GM20000 (cell line): ENCODE measurements at regions not wholly inside any gene's neighbourhood (a gene's known extent, or its start where the extent isn't known, plus 50 kb on each side); places are given as distances from the start of the nearest gene placed in this dataset.
"Not testable (repeated sequence)": the region's sequence is repeated elsewhere in the genome, so short reads cannot be mapped to it uniquely, and the experiment has no call there.

Source experiments
- DNase-seq: peaks from one replicate; pipeline ENCODE4 v3.0.0; 2012; ENCODE audit warnings: low spot score
- CTCF ChIP-seq: IDR thresholded peaks from 2 replicates; pipeline ENCODE4 v1.5.1; 2012; ENCODE audit warnings: mild to moderate bottlenecking, control low read depth; ENCODE audit errors: extremely low read depth, missing control alignments

- TF ChIP-seq CTCF = no peak
- no peak for DNase-seq
Measured at GRCh38 chr4:107442538-107443111, 277.4 kb downstream of the PAPSS1 start.

- DNase-seq = no peak
- no peak for TF ChIP-seq CTCF
Measured at GRCh38 chr4:107439401-107439800, 280.6 kb downstream of the PAPSS1 start.

- not testable (repeated sequence) for DNase-seq
Measured at GRCh38 chr4:107436471-107436870, 283.6 kb downstream of the PAPSS1 start.

- no peak for TF ChIP-seq CTCF
Measured at GRCh38 chr4:107432451-107432850, 287.6 kb downstream of the PAPSS1 start.

GRCh38 chr4:107423677-107424405 lies 296.2 kb downstream of the PAPSS1 start:
- TF ChIP-seq CTCF = no peak
- DNase-seq = no peak

More at GRCh38 chr4:107432451-107432850, 287.6 kb downstream of the PAPSS1 start:
- no peak for DNase-seq

GRCh38 chr4:107419536-107419935 lies 300.5 kb downstream of the PAPSS1 start:
- not testable (repeated sequence) for DNase-seq

GRCh38 chr4:107419052-107419451 lies 301.0 kb downstream of the PAPSS1 start:
- no peak for TF ChIP-seq CTCF
- DNase-seq = no peak

GRCh38 chr4:107415490-107415889 lies 304.5 kb downstream of the PAPSS1 start:
- not testable (repeated sequence) for DNase-seq

GRCh38 chr4:107409872-107410271 lies 310.2 kb downstream of the PAPSS1 start:
- DNase-seq = not testable (repeated sequence)
